Right kidney (tissue), 1 donor: ENCODE measurements at regions not wholly inside any gene's neighbourhood (a gene's known extent, or its start where the extent isn't known, plus 50 kb on each side); places are given as distances from the start of the nearest gene placed in this dataset.
"Not testable (repeated sequence)": the region's sequence is repeated elsewhere in the genome, so short reads cannot be mapped to it uniquely, and the experiment has no call there.

ENCODE experiments used
- DNase-seq: peaks from one replicate; pipeline ENCODE4 v3.0.0-alpha.2; 2016

DNA sequence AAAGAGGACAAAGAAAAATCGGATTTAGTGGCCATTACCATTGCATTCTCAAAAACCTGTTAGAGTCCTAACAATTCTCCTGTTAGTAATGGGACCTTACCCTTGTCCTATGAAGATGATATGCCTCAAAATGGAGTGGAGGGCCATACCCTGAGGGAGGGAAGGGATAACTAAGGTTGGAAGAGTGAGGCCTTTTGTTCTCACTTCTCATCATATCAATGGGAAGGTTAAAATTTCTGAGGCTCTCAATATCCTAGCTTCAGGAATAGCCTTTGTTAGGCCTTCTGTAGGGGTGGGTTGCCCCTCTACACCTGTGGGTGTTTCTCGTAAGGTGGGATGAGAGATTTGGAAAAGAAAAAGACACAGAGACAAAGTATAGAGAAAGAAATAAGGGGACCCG, 109.4 kb upstream of the SGIP1 start:
- DNase-seq: not testable (repeated sequence)

DNA sequence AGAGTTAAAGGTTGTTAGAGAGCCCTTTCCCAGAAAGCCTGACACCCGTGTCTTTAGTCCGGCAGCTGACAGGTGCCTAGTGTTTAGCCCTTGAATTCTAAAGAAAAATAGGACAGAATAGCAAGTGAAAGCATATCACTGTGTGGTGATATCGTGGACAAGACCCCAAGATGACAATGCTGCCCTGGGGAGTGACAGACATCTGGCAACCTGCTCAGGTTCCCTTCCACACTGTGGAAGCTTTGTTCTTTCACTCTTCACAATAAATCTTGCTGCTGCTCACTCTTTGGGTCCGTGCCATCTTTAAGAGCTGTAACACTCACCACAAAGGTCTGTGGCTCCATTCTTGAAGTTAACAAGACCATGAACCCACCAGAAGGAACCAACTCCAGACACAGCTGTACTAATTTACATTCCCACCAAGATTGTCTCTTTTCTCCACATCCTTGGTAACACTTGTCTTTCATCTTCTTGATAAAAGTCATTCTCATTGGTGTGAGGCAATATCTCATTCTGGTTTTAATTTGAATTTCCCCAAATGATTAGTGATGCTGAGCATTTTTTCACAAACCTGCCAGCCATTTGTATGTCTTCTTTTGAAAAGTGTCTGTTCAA, 107.6 kb upstream of the SGIP1 start:
- DNase-seq: no peak

DNA sequence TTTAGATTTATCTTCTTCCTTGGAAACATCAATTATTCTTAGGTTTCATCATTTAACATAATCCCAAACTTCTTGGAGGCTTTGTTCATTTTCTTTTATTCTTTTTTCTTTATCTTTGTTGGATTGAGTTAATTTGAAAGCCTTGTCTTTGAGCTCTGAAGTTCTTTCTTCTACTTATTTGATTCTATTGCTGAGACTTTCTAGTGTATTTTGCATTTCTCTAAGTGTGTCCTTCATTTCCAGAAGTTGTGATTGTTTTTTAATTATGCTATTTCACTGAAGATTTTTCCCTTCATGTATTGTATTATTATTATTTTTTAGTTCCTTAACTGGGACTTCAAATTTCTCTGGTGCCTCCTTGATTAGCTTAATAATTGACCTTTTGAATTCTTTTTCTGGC, 103.1 kb upstream of the SGIP1 start:
- not testable (repeated sequence) for DNase-seq

DNA sequence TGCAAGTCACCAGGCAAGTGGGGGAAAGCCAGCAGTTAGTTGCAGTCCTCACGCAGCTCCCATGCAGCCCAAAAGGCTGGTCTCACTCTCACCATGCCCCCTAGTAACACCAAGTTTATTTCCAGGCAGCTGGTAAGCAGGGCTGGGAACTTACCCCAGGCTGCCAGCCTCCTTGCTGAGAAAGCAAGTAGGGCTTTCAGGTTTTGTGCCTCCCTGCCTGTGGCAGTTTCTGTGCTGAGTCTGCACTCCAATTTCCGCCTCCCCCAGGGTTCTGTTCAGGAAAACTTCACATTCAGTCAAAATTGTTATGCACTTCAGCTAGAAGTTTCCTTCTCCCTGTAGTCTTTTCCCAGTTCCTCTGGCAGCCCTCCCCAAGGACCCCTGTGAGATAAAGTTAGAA, 102.0 kb upstream of the SGIP1 start:
- no peak for DNase-seq

DNA sequence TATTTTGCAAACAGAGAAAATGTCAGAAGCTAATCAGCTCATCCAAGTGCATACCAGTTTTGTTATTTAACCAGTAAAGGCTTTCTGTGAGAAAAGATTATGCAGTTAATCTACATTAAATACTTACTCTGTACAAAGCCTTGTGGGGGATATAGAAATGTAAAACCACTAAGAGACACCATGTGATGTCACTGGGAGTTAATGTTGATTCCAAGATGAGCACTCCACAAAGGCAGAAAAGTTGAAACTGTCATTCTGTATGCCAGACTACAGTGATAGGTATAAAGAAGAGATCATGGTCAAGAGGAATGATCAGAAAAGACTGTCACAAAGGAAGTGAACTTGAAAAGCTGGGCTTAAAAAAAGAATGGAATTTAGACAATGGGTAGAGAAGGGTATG, 100.3 kb upstream of the SGIP1 start:
- no peak for DNase-seq

DNA sequence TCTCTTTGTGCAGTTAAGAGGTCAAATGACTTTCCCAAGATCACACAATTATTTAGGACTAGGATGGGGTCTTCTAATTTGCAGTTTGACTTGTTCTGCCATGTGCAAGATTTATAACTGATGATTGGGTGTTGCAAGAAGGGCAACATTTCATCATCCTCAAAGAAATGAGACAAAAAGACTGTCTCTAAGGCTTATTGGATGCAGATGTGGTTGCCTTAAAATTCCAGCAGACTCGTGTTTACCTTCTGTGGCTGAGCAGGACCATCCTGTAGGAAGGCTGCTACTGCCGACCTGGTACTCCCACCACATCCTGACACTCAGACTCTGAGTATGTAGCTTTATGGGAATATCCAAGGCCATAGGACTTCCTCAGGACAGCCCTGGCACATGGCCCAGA, 99.9 kb upstream of the SGIP1 start:
- no peak for DNase-seq

DNA sequence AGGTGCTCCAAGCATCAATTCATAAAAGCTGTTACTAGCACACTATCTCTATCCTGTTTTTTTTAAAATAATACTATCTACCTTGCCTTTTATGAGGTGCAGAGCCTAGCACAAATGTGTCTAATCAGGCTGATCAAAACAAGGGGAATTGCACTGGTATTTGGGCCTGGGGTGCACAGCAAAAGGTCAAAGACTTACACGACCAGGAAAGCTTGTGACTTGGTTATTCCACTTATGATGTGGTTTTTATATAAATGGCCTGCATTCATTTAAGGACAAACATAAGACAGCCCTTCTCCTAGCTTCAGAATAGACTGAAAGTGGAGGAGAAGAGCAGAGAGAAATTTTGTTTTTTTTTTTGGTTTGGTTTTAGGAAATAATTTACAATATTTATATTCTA, 98.4 kb upstream of the SGIP1 start:
- DNase-seq: no peak

DNA sequence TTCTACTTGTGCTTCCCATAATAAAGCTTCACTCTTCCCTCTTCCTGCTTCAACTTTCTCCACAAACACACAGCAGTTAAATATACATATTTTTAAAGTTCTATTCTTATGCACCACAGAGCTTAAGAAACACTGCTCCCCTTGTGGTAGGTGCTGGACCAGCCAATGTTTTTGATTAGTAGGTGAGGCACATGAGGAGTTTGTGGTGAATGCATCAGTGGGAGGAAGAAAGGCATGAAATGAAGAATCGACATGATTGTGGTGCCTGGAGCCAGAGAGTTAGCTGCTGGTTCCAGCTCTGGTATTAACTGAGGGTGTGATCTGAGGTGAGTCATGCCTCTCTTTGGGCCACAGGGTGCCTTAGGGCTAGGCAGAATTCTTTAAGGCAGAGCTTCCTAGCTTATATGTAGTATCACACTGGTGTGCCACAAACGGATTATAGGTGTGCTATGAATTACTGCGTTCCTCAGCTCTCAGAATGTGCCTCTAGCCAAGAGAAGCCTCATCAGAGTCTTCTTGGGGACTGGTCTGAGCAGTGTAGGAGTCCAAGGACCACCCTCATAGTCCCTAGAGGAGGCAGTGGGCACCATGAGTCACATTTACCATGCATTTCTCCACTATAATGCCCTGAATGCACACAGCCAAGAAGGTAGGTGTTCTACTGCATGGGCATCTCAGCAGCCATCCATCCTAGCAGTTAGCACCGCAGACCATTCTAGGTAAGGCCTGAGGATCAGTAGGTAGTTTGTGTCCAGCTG, 97.4 kb upstream of the SGIP1 start:
- no peak for DNase-seq

DNA sequence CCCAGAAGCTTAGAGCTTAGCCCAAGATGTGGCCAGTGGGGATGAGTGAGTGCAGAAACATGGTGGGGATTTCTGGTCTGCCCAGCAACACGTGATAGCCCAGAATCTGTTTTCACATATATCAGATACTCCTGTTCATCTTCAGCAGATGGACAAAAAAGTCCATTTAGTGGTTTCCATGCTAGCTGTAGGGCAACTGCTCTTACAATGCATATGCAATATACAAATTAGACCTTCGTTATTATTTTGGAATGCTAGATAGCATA, 96.9 kb upstream of the SGIP1 start:
- no peak for DNase-seq

DNA sequence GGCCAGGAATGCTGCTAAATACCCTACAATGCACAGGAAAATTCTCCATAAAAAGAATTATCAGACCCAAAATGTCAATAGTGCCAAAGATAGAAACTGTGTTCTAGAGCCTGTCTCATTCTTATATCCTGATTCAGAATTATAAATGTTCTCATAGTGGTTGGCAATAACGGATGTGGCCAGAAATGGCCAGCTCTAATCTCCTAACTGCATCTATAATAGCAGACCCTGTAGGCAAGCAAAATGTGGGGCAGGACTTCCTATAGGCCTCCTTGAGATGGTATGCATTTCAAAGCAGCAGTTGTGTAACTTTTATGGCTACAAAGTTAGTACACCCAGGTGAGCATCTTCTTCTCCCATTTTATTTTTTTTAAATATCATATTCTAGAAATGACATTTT, 95.9 kb upstream of the SGIP1 start:
- no peak for DNase-seq

DNA sequence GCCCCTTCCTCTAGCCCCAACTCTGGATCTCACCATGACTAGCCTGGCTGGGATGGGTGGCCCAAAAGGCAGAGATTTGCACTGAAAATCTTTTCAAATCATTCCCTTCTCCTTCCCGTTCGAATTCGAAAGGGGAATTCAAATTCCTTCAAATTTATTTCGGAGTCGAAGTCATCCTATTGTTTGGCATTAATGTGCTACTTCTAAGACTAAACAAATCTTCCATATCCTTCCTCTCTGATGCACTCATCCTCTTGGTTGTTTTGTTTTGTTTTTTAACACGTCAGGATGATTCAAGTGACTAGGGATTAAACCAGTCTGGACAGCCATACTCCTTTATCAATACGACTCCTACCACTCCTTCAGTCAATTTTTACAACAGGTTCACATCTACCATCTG, 95.5 kb upstream of the SGIP1 start:
- no peak for DNase-seq

DNA sequence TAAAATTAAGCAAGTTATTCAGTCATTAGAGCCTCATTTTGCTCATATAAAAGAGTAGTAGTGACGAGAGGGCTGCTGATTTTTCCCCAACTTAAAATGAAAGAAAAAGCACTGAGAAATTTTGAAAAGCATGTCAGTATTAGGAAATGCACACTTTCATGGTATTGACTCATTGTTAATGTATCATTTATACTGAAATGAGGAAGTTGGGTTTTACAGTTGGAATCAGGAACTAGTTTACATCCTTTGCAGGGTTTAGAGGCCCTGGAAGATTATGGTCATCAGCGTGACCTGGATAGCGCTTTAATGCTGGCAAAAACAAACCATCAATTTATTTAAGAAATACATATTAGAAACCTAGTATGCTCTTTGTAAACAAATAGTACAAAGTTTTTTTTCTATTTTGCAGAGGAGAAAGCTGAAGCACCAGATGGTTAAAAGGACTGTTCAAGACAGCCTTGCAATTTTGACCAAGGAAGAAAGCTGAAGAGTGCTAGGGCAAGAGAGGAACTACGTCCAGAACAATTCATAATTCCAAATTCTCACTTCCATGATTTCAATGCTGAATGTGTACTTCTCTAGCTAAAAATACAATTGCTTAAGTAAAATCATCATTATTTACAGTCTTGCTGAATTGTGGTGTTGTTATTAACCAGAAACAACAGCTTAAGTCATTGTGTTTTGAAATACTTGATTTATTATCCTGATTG, 94.8 kb upstream of the SGIP1 start:
- DNase-seq: no peak

DNA sequence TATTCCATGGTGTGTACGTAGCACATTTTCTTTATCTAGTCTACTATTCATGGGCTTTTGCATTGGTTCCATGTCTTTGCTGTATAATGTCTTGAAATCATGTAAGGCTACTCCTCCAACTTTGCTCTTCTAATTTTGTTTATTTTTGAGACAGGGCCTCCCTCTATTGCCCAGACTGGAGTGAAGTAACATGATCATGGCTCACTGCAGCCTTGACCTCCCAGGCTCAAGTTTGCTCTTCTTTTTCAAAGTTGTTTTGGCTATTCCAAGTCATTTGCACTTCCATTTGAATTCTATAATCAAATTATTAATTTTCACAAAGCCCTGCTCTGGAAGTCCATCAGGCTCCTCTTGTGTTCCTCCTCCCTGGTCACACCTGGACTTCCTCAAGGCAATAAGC, 90.2 kb upstream of the SGIP1 start:
- DNase-seq: no peak

DNA sequence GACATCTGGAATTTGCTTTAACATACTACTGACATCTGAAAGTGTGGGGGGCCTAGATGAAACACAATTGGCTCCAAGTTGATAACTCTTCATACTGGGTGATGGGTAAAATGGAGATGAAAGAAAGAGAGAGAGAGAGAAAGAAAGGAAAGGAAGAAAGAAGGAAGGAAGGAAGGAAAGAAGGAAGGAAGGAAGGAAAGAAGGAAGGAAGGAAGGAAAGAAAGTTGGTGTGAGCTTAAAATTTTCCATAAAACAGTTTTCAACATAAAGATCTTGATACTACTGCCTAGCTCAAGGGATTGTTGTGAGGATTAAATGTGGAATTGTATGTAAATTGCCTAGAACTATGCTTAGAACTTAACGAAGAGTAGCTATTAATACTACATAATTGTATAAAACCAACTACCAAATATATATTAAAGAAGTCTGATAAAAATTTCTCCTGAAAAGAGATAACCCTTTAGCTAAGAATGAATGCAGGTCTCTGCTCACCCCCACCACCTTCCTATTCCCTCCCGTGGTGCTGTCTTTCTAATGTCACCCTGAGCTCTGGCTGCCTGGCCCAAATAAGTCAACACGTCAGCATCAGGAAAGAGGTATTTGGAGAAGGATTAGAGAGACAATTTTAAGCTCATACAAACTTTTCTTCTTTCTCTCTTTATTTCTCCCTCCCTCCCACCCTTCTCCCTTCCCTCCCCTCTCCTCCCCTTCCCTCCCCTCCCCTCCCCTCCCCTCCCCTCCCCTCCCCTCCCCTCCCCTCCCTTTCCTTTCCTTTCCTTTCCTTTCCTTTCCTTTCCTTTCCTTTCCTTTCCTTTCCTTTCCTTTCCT, 89.3 kb upstream of the SGIP1 start:
- no peak for DNase-seq

DNA sequence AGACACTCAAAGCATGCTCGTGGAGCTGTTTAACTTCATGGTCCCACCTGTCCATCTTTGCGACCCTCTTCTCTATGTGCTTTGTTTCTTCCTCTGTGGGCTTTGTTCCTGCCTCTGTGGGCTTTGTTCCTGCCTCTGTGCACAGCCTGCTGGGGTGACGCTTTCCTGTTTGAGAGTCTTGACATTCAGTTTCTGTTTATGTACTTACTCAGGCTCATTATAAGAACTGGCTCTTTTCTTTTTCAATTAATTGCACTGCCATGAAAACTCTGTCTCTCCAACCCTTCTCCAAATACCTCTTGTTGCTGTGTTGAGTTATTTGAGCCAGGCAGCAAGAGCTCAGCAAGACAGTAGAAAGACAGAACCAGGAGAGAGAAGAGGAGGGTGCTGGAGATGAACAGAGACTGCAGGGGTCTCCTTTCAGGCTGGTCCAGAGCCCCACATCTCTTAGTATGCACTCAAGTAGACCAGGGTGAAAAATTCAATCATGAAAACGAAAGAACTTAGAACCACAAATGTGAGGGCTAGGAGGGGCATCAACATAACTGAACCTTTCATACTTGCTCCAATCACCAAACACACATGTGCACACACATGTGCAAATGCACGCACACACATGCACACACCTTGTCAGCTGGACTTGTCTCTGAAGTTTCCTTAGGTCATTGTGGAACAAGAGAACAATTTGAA, 88.3 kb upstream of the SGIP1 start:
- DNase-seq: peak; percentile 7

DNA sequence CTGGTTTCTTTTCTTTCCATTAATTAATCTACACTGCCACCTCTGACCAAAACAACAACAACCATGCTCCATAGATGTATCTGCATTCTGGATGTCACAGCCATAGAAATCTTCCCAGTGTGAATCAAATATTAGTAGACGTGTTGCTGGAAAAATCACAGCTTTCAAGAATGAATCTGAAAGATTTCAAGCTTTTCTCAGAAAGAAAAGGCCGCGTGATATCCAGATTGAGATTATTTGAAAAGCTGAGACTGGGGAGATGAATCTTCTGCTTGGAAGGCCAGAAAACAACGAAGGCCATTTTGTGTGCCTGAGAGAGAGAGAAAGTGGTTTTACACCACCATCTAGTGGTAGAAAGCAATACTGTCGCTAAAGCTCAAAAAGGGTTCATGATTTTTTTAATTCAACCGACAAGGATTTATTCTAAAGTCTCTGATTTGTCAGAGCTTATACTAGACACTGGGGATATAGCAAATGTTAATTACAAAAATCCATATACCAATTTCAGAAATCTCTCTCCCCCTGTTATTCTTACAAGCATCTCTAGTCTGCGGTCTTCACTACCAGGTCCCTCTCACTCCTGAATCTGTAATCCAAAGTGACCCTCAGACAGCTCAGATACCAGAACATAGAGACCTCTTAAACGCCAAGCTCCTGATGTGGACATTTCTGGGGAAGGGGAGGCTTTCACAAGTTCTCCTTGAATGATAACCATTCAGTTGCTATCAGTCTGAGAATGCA, 87.5 kb upstream of the SGIP1 start:
- DNase-seq: peak; percentile 59

DNA sequence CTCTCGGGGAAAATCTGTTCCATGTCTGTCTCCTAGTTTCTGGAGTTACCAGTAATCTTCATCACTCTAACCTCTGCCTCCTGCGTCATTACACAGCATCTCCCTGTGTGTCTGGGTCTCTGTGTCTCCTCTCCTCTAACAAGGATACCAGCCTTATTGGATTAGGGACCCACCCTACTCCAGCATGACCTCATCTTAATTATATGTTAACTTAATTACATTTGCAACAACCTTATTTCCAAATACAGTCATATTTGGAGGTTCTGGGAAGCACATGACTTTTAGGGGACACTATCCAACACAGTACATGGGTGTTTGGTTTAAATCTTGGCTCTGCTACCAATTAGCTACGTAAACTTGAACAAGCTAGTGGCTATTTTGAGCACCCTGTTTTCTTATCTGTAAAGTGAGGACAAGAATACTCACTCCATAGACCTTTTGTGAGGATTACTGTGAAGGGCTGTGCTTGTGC, 83.9 kb upstream of the SGIP1 start:
- DNase-seq: no peak

DNA sequence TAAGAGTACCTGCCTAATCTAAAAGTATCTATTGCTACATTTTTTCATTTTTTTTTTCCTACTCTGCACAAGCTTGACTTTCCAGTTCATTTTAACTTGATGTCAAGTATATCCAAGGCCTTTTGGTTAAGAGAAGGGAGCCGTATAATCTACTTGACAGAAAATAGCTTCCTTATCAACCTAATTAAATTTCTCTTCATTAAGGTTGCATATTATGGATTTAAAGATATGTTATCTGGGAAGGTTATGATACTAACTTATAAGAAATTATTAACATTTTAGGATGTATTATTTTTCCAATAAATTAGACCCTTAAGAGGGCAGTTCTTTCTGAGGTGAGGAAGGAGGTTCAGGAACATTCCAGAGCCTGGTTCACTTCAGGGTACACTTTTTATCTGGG, 83.1 kb upstream of the SGIP1 start:
- DNase-seq: no peak

DNA sequence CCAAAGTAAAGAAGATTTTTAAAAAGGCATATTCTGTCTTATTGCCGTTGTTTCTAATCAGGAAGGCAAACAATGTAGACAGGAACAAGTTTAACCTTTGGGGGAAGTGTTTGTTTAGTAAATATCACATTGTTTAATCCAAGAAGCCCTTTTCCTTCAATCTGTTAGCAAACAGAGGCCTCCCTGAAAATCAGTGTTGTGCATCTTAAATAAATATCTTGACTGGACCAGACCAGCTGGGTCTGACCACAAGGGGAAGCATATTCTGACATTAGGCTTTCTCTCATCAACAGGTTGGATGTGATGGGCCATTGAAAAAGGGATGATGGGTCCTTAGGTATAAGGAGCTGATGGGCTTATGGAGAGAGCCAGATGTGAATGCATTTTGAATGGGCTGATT, 81.8 kb upstream of the SGIP1 start:
- DNase-seq: no peak

DNA sequence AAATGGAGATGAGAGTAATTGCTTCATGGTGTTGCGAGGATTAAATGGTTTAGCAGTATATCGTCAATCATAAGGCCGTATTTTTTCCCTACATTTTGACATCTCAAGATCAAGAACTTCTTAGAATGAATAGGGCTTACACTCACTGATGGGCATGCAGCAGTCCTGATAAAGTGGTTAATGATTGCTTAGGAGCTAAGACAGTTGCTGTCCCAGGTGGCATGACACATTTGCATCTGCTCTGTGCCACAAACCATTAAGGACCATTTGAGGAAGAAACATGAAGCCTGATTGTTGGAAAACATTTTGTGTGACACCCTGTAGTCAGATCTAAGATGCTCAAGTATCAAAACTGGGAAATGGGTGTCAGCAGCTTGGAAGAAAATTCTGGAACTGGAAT, 81.0 kb upstream of the SGIP1 start:
- no peak for DNase-seq

DNA sequence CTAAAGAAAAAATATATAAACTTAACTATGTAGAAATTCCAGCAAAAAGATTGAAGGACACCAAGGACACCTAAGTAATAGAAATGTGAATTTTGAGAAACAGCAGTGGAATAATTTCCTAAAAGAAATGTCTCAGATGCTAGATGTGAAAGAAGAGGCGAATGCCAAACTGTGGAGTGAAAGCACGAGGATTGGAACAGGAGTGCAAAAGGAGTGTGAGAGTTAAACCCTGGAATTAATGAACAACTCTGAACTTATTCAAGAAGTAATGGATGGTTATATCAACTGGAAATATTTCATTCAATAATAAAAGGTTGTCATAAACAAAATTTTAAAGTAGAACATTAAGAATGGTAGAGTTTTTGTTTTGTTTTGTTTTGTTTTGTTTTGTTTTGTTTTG, 78.5 kb upstream of the SGIP1 start:
- DNase-seq: no peak

DNA sequence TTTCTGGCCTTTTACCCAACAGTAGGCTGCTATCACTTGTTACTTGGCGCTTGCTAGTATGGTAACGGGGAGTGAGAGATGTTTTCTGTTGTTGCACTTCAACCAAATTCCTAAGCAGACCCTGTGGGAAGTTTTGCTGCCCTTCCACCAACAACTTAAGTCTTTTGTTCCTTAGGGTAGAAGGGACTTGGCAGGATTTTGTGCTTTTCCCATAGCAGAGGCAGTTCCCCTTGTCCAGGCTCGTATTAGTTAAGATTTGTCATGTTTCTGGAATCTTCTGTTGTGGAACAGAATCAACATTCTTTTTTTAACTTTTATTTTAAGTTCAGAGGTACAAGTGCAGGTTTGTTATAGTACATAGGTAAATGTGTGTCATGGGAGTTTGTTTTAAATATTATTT, 73.2 kb upstream of the SGIP1 start:
- no peak for DNase-seq
